Erythroblast (primary cell): ENCODE measurements at regions not wholly inside any gene's neighbourhood (a gene's known extent, or its start where the extent isn't known, plus 50 kb on each side); places are given as distances from the start of the nearest gene placed in this dataset.
"Not testable (repeated sequence)": the region's sequence is repeated elsewhere in the genome, so short reads cannot be mapped to it uniquely, and the experiment has no call there.

Source experiments
- DNase-seq, 2 experiments: peaks; one replicate each; lab custom pipeline; 2025; lab: John Stamatoyannopoulos, UW
- GATA1 ChIP-seq: IDR thresholded peaks from 2 replicates; pipeline ENCODE4 v1.6.1; 2011; ENCODE audit warnings: low read depth, mild to moderate bottlenecking, control low read depth, low read length, moderate library complexity
- POLR2A ChIP-seq: IDR thresholded peaks from 2 replicates; pipeline ENCODE4 v1.6.1; 2011; ENCODE audit warnings: mild to moderate bottlenecking, low read length

GRCh38 chr15:58313810-58314592, 117.8 kb upstream of the LIPC start:
- TF ChIP-seq GATA1 (no peak), POLR2A (no peak)
- DNase-seq = no peak

GRCh38 chr15:58314593-58315216, 117.1 kb upstream of the LIPC start:
- DNase-seq = no peak

GRCh38 chr15:58318517-58318916, 113.3 kb upstream of the LIPC start:
- no peak for TF ChIP-seq GATA1
- TF ChIP-seq POLR2A = no peak
- no peak for DNase-seq

More at GRCh38 chr15:58314593-58315216, 117.1 kb upstream of the LIPC start:
- TF ChIP-seq POLR2A (no peak), GATA1 (no peak)

GRCh38 chr15:58321034-58321433, 110.8 kb upstream of the LIPC start:
- TF ChIP-seq POLR2A (no peak), GATA1 (no peak)
- no peak for DNase-seq

GRCh38 chr15:58322253-58322652, 109.5 kb upstream of the LIPC start:
- TF ChIP-seq POLR2A (no peak), GATA1 (no peak)
- no peak for DNase-seq

GRCh38 chr15:58323321-58323720, 108.5 kb upstream of the LIPC start:
- not testable (repeated sequence) for DNase-seq

GRCh38 chr15:58324533-58324932, 107.3 kb upstream of the LIPC start:
- DNase-seq = no peak
- no peak for TF ChIP-seq POLR2A
- no peak for TF ChIP-seq GATA1

GRCh38 chr15:58327958-58328357, 103.8 kb upstream of the LIPC start:
- no peak for DNase-seq
- TF ChIP-seq POLR2A (no peak), GATA1 (no peak)

- no peak for TF ChIP-seq GATA1
- no peak for TF ChIP-seq POLR2A
- DNase-seq = no peak
These were observed 102.6 kb upstream of the LIPC start for GRCh38 chr15:58329211-58329610.

GRCh38 chr15:58329781-58330671, 101.8 kb upstream of the LIPC start:
- TF ChIP-seq POLR2A (no peak), GATA1 (no peak)
- no peak for DNase-seq

- peak in 1 of 2 experiments; percentile 55 for DNase-seq
- TF ChIP-seq GATA1 (no peak), POLR2A (no peak)
These were observed 100.8 kb upstream of the LIPC start for GRCh38 chr15:58330741-58331559.

- no peak for TF ChIP-seq POLR2A
- TF ChIP-seq GATA1 = no peak
- no peak for DNase-seq
These were observed 100.3 kb upstream of the LIPC start for GRCh38 chr15:58331560-58331912.

- DNase-seq = peak; percentile 97
- TF ChIP-seq GATA1 (no peak), POLR2A (peak; percentile 84)
These were observed 99.7 kb upstream of the LIPC start for GRCh38 chr15:58331913-58332675.
